ENCODE measurements at regions not wholly inside any gene's neighbourhood (a gene's known extent, or its start where the extent isn't known, plus 50 kb on each side); places are given as distances from the start of the nearest gene placed in this dataset.
A peak's percentile ranks its signal among the peaks of the same experiment; 100 is the strongest.

DNA sequence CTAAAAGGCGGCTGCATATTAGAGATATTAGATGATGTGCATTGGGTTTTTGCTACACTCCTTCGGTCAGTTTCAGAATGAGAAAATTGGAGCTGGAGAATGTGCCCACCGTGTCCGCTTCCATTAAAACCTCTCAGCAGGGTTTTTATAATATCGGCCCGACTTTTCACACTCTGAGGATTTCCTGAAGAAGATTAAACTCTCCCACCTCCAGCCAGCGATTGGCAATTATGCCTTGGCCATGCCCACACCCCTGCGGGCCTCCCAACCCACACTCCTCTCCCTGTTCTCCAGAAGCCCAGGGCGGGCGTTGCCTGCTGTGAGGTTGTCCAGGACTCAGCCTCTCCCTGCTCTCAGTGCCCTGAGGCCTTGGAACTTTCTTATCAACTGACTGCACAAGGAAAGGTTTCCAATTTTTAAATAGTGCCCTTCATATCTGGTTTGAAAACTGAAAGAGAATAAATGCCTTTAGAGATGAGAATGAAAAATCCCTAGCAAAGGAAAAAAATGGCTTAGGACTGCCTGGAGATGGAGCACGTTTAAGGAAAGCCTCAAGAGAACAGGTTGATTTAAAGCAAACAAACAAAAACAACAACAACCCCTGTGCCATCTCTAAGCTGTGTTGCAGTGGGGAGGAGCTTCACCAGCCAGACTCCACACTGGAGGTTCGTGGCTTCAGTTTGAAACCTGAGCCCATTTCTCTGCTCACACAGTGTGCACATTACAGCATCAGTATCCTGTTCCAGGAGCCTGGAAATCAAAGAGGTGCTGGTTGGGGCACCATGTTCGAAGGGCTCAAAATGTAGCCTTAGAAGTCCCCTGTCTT lies 292.9 kb downstream of the NSG2 start:
- peak; percentile 97 for DNase-seq

DNA sequence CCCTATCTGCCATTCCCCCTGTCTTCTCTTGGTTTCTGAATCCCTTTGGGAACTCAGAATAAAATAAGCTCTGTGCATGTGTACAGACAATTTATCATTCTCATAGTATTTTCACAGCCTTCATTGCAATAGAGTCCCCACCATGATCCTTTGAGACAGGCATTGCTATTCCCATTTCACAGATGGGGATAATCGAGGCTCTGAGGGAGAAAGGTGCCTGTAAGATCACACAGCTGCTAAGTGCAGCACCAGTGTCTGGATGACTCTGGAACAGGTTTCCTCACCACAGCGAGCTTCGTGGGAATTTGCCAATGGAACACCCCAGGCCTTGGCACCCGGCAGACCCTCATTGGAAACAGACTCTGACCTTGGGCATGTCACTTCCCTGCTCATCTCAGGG lies 293.6 kb downstream of the NSG2 start:
- DNase-seq, result no peak

DNA sequence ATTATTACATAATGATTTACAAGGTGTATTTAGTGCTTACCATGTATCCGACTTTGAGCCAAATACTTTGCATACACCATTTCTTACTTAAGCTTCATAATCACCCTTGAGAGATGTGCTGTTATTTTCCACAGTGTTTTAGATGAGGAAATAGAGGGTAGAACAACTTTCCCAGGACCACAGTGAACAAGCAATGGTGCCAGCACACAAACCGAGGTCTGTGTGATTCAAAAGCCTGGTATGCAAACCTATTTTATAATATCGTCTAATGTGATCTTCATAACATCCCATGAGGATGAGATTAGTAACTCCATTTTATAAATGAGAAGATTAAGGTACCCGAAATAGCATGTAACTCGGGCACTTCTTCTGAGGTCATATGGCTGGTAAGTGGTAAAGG lies 294.7 kb downstream of the NSG2 start:
- DNase-seq, result no peak

DNA sequence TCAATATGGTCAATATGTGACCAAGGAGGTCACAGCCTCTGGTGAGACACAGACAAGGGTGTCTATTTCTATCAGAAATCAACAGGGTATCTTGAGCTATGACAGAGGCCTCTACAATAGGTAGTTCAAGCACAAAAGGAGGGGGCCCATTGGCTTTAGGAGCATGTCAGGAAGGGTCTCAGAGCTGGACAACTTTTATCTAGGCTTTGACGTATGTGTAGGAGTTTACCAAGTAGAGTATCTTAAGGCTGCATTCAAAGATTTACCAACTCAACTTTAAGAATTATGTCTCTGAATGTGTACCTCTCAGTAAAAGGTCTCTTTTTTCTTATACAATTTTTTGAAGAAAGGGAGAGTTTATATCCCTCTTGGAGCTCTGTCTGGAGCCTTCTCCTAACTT lies 297.2 kb downstream of the NSG2 start:
- no peak for DNase-seq

DNA sequence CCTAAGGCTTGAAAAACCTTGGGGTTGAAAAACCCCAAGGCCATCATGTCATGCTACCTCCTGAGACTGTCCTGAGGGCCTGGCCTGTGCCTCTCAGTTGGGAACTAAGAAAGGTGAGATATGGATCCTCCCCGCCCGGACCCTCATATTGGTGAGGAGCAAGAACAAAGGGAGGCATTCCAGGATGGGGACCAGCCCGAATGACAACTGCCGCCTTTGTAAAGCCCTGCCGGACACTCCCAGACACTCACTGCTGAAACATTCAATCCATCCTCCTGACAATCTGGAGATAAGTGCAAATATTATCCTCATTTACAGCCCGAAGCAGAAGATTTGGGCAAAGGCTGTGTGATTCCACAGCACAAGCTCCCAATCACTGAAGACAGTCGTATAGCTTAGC lies 298.3 kb downstream of the NSG2 start:
- DNase-seq, result no peak

DNA sequence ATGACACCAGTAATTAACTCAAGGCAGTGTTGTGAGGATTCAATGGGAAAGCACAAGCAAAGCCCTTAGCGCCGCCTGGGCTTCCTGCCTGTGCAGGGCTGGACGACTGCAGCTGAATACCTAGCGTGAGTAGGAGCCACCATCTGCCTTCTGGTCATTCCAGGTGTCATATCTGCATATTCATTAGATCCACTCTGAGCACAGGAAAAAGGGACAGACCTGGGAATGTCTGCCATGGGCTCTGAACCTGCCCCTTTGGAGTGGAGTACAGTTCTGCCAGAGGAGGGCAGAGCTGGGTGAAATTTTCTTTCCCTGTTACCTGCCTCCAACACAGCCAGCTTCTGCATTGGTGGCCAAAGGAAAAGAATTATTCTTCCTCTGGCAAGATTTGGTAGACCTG lies 298.8 kb downstream of the NSG2 start:
- DNase-seq, result peak; percentile 82

DNA sequence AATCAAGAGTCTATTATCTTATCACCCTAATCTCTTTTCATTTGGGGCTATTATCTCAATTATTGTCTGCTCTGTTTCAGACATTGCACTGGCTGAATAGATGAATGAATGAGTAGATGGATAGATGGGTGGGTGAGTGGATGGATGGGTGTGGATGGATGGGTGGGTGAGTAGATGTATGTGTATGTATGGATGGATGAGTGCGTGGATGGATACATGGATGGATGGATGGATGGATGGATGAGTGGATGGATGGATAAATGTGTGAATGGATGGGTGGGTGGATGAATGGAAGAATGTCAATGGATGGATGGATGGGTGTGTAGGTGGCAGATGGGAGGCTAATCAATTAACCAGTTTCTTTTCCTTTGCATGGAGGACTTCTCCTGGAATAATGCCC lies 301.7 kb downstream of the NSG2 start:
- no peak for DNase-seq

DNA sequence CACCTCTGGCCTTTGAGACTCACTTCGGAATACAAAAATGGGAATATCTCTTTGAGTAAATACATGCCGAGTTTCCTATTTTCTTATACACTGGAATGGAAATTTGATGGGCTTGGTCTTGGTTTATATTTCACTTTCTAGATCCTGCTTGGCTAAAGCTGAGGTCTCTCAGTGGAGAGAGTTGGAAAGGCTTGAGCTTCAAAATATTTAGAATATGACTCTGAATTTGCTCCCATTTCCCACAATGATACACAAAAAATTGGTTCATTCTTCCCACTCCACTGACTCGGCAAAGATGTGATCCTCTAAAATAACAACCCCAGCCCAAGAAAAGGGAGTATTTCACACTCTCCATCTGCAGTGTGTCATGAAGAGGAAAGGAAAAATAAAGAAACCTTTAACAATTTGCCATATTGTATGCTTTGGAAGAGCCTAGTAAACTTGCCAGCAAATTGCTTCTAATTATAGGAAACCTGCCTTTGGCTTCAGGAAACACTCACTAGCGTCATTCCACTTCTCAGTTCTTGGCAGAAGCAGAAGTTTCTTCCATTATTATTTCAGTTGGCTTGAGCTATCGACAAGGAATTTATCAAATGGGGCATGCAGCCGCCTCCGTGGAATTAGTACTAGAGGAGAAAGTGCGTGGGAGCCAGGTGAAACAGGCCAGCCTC lies 302.9 kb downstream of the NSG2 start:
- no peak for DNase-seq

DNA sequence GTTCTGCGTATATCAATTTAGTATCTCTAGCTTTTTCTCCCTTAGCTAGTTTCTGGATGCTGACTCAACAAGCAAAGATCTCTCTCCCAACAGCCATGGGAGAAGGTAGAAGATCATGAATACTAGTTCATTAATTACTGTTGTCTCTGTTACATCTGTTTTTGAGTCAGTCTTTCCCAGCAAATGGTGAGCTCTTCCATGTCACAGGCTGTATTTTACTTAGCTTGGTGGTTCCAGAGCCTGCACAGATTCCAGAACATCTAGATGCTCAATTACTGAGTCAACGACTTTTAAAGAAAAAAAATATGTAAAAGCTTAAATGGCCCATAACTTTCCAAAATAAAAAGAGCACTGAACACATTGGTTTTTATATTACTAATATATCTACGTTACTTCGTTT lies 307.2 kb downstream of the NSG2 start:
- DNase-seq, result no peak

DNA sequence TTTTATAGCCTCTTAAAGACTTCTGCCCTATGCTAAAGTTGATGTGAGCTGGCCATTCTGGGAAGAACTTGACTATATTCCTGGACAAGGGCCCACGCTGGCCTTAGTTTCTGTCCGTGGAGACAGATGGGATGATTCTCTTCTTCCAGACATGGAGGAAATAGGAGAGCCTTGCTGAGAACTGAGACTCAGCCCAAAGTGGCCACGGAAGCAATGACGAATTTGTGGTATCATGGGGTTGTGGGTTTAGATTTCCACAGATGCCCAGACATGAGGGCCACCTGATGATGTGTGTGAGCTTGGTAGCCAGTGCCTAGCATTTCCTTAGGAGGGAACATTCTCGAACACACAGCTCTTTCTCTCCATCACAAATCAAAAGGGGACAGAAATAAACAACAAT lies 309.1 kb downstream of the NSG2 start:
- no peak for DNase-seq

DNA sequence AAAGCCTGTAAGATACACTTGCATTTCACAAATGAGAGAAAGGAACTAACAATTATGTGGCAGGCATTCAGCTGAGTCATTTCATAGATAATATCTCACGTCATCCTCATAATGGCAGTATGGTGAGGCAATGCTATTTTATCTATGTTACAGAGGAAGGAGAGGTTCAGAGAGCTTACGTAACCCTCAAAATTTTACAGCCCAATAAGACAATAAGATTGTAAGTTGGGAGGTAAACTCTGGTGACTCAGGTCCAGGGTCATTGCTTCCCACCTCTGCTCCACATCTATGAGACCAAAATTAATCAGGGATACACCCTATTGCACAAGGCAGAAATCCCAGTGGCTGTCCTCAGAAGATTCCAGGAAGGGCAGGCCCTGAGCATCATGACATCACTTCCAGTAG lies 309.7 kb downstream of the NSG2 start:
- DNase-seq, result no peak

DNA sequence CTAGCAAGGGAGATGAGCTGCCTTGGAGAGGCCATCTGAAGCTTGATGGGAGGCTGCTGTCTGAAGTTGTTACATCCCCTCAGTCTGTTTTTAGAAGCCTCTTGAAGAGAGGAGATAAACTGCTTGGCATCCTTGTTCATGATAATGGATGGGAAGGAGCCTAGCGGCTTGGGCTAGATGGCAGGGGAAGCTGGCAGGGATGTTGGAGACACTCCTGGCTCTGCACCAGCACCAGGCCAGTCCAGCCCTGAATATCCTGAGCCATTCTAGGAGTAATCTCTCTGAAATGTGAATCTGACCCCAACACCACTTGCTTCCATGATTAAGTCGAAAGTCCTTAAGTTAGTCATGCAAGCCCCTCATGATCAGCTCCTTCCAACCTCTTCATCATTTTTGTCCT lies 310.5 kb downstream of the NSG2 start:
- DNase-seq, result no peak

DNA sequence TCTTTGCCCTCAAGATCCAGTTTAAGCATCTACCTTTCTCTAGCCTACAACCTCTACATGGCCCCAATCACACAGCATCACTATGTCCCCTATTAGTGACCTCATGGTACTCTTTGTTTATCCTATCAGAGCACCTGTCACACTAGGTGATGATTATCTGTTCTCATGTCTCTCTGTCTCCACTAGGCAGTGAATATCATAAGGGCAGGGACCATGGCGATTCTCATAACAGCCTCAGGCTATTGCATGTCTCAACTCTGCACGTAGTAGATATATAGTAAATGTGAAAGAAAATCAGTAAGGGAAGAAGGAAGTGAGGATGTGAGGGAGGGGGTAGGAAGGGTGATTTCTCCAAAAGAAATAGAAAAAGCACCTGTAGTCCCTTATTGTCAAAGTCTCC lies 311.0 kb downstream of the NSG2 start:
- DNase-seq, result no peak

DNA sequence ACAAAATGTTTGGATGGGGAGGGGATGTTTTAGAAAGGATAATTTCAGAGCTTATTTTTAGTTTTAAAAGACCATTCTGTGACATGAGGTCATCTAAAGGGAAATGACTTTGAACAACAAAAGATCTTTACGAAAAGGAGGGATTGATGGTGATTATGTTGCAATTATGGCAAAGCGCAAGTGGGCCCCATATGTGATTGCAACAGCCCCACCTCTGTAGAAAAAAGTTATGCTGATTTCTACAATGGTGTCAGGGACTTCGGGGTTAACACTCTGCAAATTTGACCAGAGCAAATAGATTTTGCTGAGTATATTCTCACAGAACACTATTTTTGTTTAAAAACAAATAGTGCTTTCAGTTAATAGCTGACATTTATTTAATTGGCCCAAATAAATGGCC lies 312.8 kb downstream of the NSG2 start:
- DNase-seq, result no peak

DNA sequence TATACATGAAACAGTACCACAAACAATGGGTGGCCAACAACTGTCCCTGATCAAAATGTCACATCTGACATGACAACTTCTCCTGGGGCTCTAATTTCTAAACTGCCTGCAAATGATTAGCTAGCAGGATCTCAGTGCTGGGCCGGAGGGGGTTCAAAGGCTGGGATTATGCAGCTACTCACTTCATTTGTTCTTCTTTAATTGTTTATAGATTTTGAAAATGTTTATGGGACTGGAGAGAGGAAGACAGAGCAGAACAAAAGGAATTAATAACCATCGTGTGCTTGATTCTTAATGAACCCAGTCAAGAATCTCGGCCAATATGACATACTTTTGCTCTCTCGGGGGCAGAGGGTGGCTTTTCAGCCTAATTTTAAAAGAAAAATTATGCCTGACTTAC lies 313.6 kb downstream of the NSG2 start:
- no peak for DNase-seq

DNA sequence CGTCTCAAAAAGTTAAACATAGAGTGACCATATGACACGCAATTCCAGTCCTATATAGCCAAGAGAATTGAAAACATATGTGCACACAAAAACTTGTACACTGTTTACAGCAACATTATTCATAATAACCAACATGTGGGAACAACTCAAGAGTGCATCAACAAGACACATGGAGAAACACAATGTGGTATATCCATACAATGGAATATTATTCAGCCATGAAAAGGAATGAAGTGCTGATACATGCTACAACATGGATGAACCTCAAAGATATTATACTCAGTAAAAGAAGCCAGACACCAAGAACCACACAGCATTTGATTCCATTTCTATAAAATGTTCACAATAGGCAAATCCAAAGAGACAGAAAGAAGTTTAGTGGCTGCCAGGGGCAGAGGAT lies 317.0 kb downstream of the NSG2 start:
- DNase-seq, result no peak

DNA sequence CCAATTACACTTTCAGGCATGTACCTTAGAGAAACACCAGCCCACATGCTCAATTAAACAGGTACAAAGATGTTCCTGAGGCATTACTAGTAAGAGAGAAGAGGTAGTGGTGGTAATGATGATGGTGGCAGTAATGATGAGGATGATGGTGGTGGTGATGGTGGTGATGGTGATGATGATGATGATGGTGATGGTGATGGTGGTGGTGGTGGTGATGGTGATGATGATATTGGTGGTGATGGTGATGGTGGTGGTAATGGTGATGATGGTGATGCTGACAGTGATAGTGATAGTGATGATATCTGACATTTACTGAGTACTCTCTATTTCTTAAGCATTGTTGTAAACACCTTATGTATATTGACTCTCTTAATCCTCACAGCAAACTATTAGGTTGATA lies 318.4 kb downstream of the NSG2 start:
- no peak for DNase-seq

DNA sequence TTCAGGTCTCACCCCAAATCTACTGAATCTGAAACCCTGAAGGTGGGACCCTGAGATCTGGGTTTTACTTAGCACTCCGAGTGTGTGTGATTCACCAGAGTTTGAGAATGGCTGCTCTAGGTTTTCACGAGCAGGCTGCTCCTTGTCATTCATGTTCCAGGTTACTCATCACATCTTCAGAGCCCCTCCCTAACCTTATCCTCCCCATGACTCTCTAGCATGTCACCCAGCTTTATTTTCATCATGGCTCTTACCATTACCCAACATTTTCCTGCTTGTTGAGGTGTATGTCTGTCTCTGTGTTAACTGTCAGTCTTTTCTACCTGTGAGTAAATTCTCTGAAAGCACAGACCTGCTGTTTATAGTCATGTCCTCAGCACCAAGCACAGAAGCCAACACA lies 319.2 kb downstream of the NSG2 start:
- DNase-seq, result no peak

DNA sequence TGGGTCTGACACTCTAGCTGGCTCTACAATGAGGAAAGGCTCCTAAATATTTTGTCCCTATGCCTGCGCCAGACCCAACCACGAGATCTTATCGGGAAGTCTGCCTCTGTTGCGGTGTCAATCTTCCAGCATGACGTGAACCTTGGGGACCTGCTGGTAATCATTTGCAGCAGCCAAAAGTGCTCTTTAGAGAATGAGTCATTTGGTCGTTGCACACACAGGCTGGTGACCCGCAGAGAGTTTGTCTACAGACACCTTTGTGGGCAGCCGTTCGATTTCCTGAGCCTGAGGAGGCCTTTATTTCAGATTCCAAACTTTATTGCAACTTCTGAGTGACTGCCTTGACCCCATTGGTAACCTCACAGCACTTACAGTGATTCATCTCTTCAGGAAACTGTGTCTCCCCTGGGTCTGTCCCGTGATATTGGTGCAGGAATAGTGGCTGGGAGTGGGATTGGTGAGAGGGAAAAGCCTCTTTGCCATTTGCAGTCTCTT lies 326.1 kb downstream of the NSG2 start:
- DNase-seq, result peak; percentile 99

DNA sequence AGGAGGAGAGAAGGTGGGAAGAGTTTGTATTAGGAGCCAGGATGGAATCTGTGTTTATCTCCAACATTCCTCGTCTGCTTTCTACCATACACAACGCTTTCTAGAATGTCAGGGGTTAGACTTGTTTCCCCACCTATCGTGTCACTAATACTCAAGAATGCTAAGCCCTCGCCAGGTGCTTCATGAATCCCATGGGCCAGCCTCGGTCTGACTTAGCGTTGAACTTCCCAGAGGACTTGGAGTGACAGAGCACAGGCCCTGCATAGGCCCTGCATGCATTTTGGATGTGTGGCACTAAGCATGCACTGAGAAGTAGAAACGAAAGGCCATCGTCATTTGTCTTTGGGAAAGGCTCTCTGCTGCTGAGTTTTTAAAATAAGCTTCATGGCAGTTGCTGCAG lies 328.7 kb downstream of the NSG2 start:
- DNase-seq, result peak; percentile 73

DNA sequence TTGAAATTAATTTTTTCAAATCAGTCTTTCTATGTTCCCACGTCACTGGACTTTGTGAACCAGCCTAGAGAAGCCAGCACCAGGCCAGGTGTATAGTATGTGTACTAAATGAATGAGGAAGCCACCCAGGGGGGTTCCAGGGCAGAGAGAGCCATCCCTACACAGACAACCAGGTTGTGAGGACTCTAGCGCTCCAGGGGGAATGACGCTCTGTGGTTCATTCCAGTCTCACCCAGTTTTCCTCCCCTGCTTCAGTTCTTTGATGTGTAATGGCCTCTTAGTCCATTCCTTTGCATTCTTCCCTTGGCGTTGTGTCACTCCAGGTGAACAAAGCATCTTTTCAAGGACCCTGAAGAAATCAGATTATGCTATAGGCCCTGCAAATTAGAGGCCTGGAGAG lies 330.6 kb downstream of the NSG2 start:
- peak; percentile 96 for DNase-seq

DNA sequence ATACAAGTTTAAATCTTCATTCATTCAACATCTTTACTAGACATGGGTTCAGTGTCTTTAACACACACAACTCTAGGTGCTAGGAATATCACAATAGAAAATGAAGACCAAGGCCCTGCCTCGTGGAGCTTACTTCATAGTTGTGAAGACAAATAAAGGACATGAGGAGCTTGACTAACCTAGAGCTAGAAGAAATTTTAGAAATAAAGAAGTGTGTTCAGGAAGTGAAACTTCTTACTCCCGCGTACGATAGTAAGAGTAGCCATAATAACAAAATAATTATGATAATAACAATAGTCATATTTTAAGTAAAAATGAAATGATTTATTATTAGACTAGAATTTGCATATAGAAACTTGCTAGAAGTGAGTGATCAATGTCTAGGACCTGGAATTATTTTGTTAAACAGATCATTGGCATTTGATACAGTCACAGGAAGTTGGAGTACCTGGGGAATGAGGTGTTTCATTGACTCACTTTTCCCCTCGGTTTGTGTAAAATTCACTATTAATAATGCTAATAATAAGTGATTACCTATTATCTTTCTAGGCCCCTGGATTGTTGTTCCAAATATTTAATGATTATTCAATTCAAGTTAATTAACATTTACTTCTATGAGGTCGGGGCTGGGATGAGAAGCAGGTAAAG lies 331.3 kb downstream of the NSG2 start:
- DNase-seq, result no peak

DNA sequence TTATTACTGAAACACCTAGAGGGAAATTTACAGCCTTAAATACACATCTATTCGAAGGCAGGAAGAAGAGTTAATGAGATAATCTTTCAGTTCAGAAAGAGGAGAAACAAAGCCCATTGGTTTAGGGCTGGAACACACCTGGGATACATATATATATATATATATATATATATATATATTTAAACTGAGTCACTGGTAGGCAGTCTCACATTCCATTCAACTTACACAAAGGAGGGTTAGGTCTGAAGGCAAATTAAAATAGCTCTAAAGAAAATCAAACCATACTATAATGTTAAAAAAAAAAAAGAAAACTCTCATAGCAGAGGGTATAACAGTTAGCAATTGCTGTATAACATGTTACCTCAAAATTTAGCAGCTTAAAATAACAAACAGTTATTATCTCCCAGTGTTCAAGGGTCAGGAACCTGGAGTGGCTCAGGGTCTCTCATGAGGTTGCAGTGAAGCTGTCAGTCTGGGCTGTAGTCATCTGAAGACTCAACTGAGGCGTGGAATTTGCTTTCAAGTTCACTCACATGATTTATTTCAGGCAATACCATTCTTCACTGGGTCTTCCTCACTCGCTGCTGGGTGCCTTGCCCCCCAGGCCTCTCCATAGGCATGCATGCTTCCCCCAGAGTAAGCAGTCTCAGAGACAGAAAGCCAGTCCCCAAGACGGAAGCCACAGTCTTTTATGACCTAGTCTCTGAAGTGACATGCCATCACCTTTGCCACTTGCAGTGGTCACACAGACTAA lies 332.8 kb downstream of the NSG2 start:
- peak; percentile 50 for DNase-seq
